ENCODE measurements at regions not wholly inside any gene's neighbourhood (a gene's known extent, or its start where the extent isn't known, plus 50 kb on each side); places are given as distances from the start of the nearest gene placed in this dataset.

- DNase-seq: no peak
Measured at GRCh38 chr14:58816416-58817115, 178.8 kb downstream of the DACT1 start.

- no peak for DNase-seq
Measured at GRCh38 chr14:58817846-58818245, 180.1 kb downstream of the DACT1 start.

GRCh38 chr14:58820032-58820431 is 182.3 kb downstream of the DACT1 start:
- no peak for DNase-seq

GRCh38 chr14:58821421-58821820 is 183.7 kb downstream of the DACT1 start:
- DNase-seq: no peak

- DNase-seq: no peak
Measured at GRCh38 chr14:58822856-58823255, 185.1 kb downstream of the DACT1 start.

GRCh38 chr14:58823312-58823711 is 185.6 kb downstream of the DACT1 start:
- DNase-seq: no peak

- DNase-seq: no peak
Measured at GRCh38 chr14:58824106-58824505, 186.3 kb downstream of the DACT1 start.

GRCh38 chr14:58824796-58825195 is 187.0 kb downstream of the DACT1 start:
- peak; percentile 31 for DNase-seq

GRCh38 chr14:58825606-58826005 is 187.8 kb downstream of the DACT1 start:
- DNase-seq: no peak

GRCh38 chr14:58826845-58827686 is 189.3 kb downstream of the DACT1 start:
- peak; percentile 19 for DNase-seq

GRCh38 chr14:58828298-58828697 is 190.5 kb downstream of the DACT1 start:
- DNase-seq: no peak

- no peak for DNase-seq
Measured at GRCh38 chr14:58829594-58829993, 191.8 kb downstream of the DACT1 start.

GRCh38 chr14:58830121-58830520 is 192.4 kb downstream of the DACT1 start:
- no peak for DNase-seq

GRCh38 chr14:58832095-58832521 is 194.3 kb downstream of the DACT1 start:
- no peak for DNase-seq

- DNase-seq: no peak
Measured at GRCh38 chr14:58833634-58834378, 196.0 kb downstream of the DACT1 start.

- DNase-seq: peak; percentile 3
Measured at GRCh38 chr14:58836303-58836974, 198.7 kb downstream of the DACT1 start.

GRCh38 chr14:58839233-58839632 is 201.5 kb downstream of the DACT1 start:
- DNase-seq: no peak

GRCh38 chr14:58844544-58844943 is 206.8 kb downstream of the DACT1 start:
- no peak for DNase-seq

- DNase-seq: no peak
Measured at GRCh38 chr14:58846682-58847465, 209.1 kb downstream of the DACT1 start.

- no peak for DNase-seq
Measured at GRCh38 chr14:58848365-58848764, 210.6 kb downstream of the DACT1 start.

GRCh38 chr14:58849601-58850000 is 211.8 kb downstream of the DACT1 start:
- DNase-seq: no peak

- DNase-seq: no peak
Measured at GRCh38 chr14:58850011-58850410, 212.2 kb downstream of the DACT1 start.

All from hematopoietic multipotent progenitor cell treated with erythropoietin and hydrocortisone succinate and interleukin-3 and kit ligand, for 6 days (in vitro differentiated cells).